ENCODE measurements at regions not wholly inside any gene's neighbourhood (a gene's known extent, or its start where the extent isn't known, plus 50 kb on each side); places are given as distances from the start of the nearest gene placed in this dataset.

DNA sequence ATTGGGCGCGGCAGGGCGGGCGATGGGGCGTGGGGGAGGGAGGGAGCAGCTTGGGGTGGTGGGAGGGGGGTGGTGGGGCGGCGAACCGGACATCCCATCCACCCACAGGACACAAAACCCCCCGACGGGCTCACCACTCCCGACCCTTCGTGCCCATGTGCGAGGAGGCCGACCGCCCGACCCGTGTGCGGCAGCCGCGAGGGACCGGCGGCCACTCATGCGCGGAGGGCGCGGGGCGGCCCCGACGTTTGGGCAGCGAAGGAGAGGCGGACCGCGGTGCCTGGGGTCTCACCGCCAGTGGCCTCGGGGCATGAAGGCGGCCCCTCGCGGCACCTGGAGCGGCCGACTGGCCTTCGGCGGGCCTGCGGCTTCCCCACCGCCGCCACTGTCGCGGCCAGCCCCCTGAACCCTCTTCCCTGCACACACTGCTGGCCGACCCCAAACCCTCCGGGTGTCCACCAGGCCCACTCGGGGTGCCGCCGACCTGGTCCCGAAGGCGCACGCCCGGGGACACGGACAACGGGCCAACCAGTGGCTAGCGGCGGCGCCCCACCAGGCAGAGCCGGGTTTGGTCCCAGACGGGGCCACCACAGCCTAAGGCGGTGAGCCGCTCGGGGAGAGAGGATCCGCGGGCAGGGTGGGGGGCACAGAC lies 94.6 kb upstream of the ANKRD30BL start:
- TF ChIP-seq, protein P1, sequence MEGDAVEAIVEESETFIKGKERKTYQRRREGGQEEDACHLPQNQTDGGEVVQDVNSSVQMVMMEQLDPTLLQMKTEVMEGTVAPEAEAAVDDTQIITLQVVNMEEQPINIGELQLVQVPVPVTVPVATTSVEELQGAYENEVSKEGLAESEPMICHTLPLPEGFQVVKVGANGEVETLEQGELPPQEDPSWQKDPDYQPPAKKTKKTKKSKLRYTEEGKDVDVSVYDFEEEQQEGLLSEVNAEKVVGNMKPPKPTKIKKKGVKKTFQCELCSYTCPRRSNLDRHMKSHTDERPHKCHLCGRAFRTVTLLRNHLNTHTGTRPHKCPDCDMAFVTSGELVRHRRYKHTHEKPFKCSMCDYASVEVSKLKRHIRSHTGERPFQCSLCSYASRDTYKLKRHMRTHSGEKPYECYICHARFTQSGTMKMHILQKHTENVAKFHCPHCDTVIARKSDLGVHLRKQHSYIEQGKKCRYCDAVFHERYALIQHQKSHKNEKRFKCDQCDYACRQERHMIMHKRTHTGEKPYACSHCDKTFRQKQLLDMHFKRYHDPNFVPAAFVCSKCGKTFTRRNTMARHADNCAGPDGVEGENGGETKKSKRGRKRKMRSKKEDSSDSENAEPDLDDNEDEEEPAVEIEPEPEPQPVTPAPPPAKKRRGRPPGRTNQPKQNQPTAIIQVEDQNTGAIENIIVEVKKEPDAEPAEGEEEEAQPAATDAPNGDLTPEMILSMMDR (IDR thresholded peaks at IDR 0.05) = no peak
- TF ChIP-seq POLR2A (IDR thresholded peaks at IDR 0.05) = no peak
